ENCODE measurements at regions not wholly inside any gene's neighbourhood (a gene's known extent, or its start where the extent isn't known, plus 50 kb on each side); places are given as distances from the start of the nearest gene placed in this dataset.

GRCh38 chr7:11934796-11935195 lies 102.8 kb upstream of the THSD7A start:
- no peaks in the 10 kb centered on the region for H3K27me3 ChIP-seq
- no peaks in the 10 kb centered on the region for H3K4me1 ChIP-seq (replicated peaks in 1 of 2)
- H3K4me3 ChIP-seq: no peak overlapping the region
- DNase-seq: no peak
- TF ChIP-seq, protein P1, sequence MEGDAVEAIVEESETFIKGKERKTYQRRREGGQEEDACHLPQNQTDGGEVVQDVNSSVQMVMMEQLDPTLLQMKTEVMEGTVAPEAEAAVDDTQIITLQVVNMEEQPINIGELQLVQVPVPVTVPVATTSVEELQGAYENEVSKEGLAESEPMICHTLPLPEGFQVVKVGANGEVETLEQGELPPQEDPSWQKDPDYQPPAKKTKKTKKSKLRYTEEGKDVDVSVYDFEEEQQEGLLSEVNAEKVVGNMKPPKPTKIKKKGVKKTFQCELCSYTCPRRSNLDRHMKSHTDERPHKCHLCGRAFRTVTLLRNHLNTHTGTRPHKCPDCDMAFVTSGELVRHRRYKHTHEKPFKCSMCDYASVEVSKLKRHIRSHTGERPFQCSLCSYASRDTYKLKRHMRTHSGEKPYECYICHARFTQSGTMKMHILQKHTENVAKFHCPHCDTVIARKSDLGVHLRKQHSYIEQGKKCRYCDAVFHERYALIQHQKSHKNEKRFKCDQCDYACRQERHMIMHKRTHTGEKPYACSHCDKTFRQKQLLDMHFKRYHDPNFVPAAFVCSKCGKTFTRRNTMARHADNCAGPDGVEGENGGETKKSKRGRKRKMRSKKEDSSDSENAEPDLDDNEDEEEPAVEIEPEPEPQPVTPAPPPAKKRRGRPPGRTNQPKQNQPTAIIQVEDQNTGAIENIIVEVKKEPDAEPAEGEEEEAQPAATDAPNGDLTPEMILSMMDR (IDR thresholded peaks at IDR 0.05): no peak
- no peak for TF ChIP-seq POLR2A (IDR thresholded peaks at IDR 0.05)
- H3K9me3 ChIP-seq (replicated peaks in 1 of 3): no peaks in the 10 kb centered on the region
- intact Hi-C loops (cut with DNase I): no loop called here
- H3K36me3 ChIP-seq (replicated peaks in 1 of 2): no peaks in the 10 kb centered on the region
- WGBS, 4 donors: 51 to 63% (median 58%) methylated on average over 2 of the region's 2 CpGs
- H3K27ac ChIP-seq: no peak overlapping the region

DNA sequence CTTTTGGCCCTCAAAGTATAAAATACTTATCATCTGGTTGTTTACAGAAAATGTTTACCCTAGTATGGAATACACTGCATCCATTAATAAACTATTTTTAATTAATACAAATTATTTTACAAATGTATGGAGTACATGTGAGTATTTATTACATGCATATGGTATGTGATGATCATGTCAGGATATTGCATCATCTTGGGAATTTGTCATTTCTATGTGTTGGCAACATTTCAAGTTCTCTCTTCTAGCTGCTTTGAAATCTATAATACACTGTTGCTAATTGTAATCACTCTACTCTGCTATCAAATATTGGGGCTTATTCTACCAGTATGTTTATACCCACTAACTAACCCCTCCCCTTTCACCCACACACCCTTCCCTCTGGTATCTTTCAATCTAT lies 103.9 kb upstream of the THSD7A start:
- no peaks in the 10 kb centered on the region for H3K4me1 ChIP-seq (replicated peaks in 1 of 2)
- H3K9me3 ChIP-seq (replicated peaks in 1 of 3): no peaks in the 10 kb centered on the region
- intact Hi-C loops (cut with DNase I): no loop called here
- TF ChIP-seq, protein P1 (IDR thresholded peaks at IDR 0.05): no peak
- no peak for TF ChIP-seq POLR2A (IDR thresholded peaks at IDR 0.05)
- H3K27me3 ChIP-seq: no peaks in the 10 kb centered on the region
- H3K4me3 ChIP-seq: no peak overlapping the region
- DNase-seq: no peak
- H3K36me3 ChIP-seq (replicated peaks in 1 of 2): no peaks in the 10 kb centered on the region
- H3K27ac ChIP-seq: no peak overlapping the region

DNA sequence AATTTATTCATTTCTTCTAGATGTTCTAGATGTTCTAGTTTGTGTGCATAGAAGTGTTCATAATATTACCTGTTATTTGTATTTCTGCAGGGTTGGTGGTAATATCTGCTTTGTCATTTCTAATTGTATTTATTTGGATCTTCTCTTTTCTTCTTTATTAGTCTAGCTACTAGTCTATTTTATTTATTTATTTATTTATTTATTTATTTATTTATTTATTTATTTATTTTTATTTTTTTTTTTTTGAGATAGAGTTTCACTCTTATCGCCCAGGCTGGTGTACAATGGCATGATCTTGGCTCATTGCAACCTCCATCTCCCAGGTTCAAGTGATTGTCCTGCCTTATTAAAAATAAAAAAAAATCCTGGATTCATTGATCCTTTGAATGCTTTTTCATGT lies 114.8 kb upstream of the THSD7A start:
- H3K27ac ChIP-seq: no peak overlapping the region
- no peak overlapping the region for H3K4me3 ChIP-seq
- no peak for DNase-seq
- no peaks in the 10 kb centered on the region for H3K4me1 ChIP-seq (replicated peaks in 1 of 2)
- intact Hi-C loops (cut with DNase I): no loop called here
- no peaks in the 10 kb centered on the region for H3K36me3 ChIP-seq (replicated peaks in 1 of 2)
- H3K27me3 ChIP-seq: no peaks in the 10 kb centered on the region
- WGBS, 4 donors: 95 to 100% (median 99%) methylated on average over 1 of the region's 1 CpG
- H3K9me3 ChIP-seq (replicated peaks in 1 of 3): no peaks in the 10 kb centered on the region
- TF ChIP-seq, protein P1 (IDR thresholded peaks at IDR 0.05): no peak
- no peak for TF ChIP-seq POLR2A (IDR thresholded peaks at IDR 0.05)

DNA sequence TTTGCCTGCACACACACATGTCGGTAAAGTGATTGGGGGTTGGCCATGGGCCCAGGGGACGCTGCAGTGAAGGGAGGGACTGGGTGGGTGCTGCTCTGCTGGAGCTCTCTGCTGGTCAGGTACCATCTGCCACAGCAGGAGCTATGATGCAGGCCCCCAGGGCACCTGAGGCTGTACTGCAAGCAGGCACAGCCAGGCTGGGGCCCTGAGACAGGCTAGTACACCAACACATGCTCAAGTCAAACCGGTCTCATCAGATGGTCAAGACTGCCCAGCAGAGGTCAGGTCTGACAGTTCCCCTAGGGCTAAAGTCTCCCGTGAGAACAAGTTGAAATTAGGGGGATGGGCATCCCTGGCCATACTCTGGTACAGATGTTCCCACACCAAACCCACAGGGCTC lies 118.3 kb upstream of the THSD7A start:
- WGBS, 4 donors: 83 to 89% (median 84%) methylated on average over 2 to 4 of the region's 4 CpGs
- no peak for DNase-seq
- Histone ChIP-seq H3K27ac (no peak overlapping the region), H3K4me3 (no peak overlapping the region), H3K4me1 (replicated peaks in 1 of 2) (no peaks in the 10 kb centered on the region), H3K27me3 (no peaks in the 10 kb centered on the region), H3K9me3 (replicated peaks in 1 of 3) (no peaks in the 10 kb centered on the region), H3K36me3 (replicated peaks in 1 of 2) (no peaks in the 10 kb centered on the region)
- intact Hi-C loops (cut with DNase I): no loop called here
- TF ChIP-seq, protein P1 (IDR thresholded peaks at IDR 0.05): no peak
- TF ChIP-seq POLR2A (IDR thresholded peaks at IDR 0.05): no peak

Measured in adrenal gland (tissue), 9 donors.